PC-3 (cell line): ENCODE measurements at regions not wholly inside any gene's neighbourhood (a gene's known extent, or its start where the extent isn't known, plus 50 kb on each side); places are given as distances from the start of the nearest gene placed in this dataset.
"Not testable (repeated sequence)": the region's sequence is repeated elsewhere in the genome, so short reads cannot be mapped to it uniquely, and the experiment has no call there.

Experiments
- ATAC-seq: fragments of 200-7000 bp; cut with Tn5 transposase; 2 replicates; pipeline ENCODE4 v1.9.1; 2020; ENCODE audit warnings: mild to moderate bottlenecking, moderate library complexity
- BruUV-seq: library from RNA; stranded (reverse); fragments of 400-500 nt; replicated peaks from 2 replicates; lab custom pipeline; 2021; lab: Mats Ljungman, UMichigan
- CTCF ChIA-PET: fragments of 300-600 bp; sonication (Branson Sonifier 250); formaldehyde crosslinking; loops from one replicate; lab custom pipeline; 2022; ENCODE audit warnings: antibody characterized with exemption; lab: Charles Lee
- POLR2A ChIA-PET: fragments of 300-600 bp; sonication (Branson Sonifier 250); formaldehyde crosslinking; loops from one replicate; lab custom pipeline; 2022; ENCODE audit warnings: antibody characterized with exemption; ENCODE audit not compliant: unreplicated experiment; lab: Charles Lee
- DNase-seq: peaks from one replicate; pipeline ENCODE4 v3.0.0-alpha.2; 2015
- H2AFZ ChIP-seq: fragments of 300-600 bp; sonication (generic); 2 replicates; pipeline ENCODE4 v1.6.0; 2016; ENCODE audit warnings: antibody characterized with exemption, low read length
- H3F3A ChIP-seq: fragments of 300-600 bp; sonication (generic); one replicate; pipeline ENCODE4 v1.6.0; 2017; ENCODE audit warnings: antibody characterized with exemption, low read length, control low read depth, mild to moderate bottlenecking; ENCODE audit not compliant: unreplicated experiment
- H3K27ac ChIP-seq: fragments of 300-600 bp; sonication (generic); 2 replicates; pipeline ENCODE4 v1.5.1; 2016; ENCODE audit warnings: mild to moderate bottlenecking, low read length
- H3K27me3 ChIP-seq: fragments of 300-600 bp; sonication (generic); 2 replicates; pipeline ENCODE4 v1.6.1; 2016; ENCODE audit warnings: low read length, mixed read lengths
- H3K36me3 ChIP-seq: fragments of 300-600 bp; sonication (generic); 2 replicates; pipeline ENCODE4 v1.6.1; 2016; ENCODE audit warnings: low read depth, mixed run types, low read length, mixed read lengths
- H3K4me1 ChIP-seq: fragments of 300-600 bp; sonication (generic); 2 replicates; pipeline ENCODE4 v1.5.1; 2016; ENCODE audit warnings: low read length; ENCODE audit not compliant: insufficient read depth
- H3K4me2 ChIP-seq: fragments of 300-600 bp; sonication (generic); 2 replicates; pipeline ENCODE4 v1.6.0; 2016; ENCODE audit warnings: low read length
- H3K4me3 ChIP-seq: fragments of 300-600 bp; sonication (generic); 2 replicates; pipeline ENCODE4 v1.5.1; 2016; ENCODE audit warnings: mild to moderate bottlenecking, low read length, mixed read lengths
- H3K79me2 ChIP-seq: fragments of 300-600 bp; sonication (generic); 2 replicates; pipeline ENCODE4 v1.6.1; 2017; ENCODE audit warnings: low read length, mixed read lengths
- H3K9ac ChIP-seq: fragments of 300-600 bp; sonication (generic); 2 replicates; pipeline ENCODE4 v1.6.0; 2016; ENCODE audit warnings: mild to moderate bottlenecking, low read length
- H3K9me2 ChIP-seq: fragments of 300-600 bp; sonication (generic); replicated peaks from 2 replicates; pipeline ENCODE4 v1.6.1; 2016; ENCODE audit warnings: mixed run types, low read length, mixed read lengths
- H3K9me3 ChIP-seq: fragments of 300-600 bp; sonication (generic); 2 replicates; pipeline ENCODE4 v1.6.1; 2016; ENCODE audit warnings: low read length, mixed read lengths
- H4K20me1 ChIP-seq: fragments of 300-600 bp; sonication (generic); 2 replicates; pipeline ENCODE4 v1.6.1; 2016; ENCODE audit warnings: low read length, mixed read lengths
- CTCF ChIP-seq: fragments of 300-600 bp; sonication (generic); conservative IDR thresholded peaks from 2 replicates; pipeline ENCODE4 v1.5.1; 2017; ENCODE audit warnings: antibody characterized with exemption, low read depth, mild to moderate bottlenecking, low read length
- EZH2 ChIP-seq: fragments of 300-600 bp; sonication (generic); IDR thresholded peaks from one replicate; pipeline ENCODE4 v1.6.1; 2017; ENCODE audit warnings: antibody characterized with exemption, mild to moderate bottlenecking, low read length; ENCODE audit not compliant: unreplicated experiment
- EZH2phosphoT487 ChIP-seq: fragments of 300-600 bp; sonication (generic); IDR thresholded peaks from 2 replicates; pipeline ENCODE4 v1.6.1; 2018; ENCODE audit warnings: mild to moderate bottlenecking, antibody characterized with exemption, low read length, borderline replicate concordance
- intact Hi-C: fragments of 100-400 bp; cut with micrococcal nuclease; formaldehyde crosslinking; loops from 2 replicates; pipeline ENCODE4 v1.9.0; 2023

DNA sequence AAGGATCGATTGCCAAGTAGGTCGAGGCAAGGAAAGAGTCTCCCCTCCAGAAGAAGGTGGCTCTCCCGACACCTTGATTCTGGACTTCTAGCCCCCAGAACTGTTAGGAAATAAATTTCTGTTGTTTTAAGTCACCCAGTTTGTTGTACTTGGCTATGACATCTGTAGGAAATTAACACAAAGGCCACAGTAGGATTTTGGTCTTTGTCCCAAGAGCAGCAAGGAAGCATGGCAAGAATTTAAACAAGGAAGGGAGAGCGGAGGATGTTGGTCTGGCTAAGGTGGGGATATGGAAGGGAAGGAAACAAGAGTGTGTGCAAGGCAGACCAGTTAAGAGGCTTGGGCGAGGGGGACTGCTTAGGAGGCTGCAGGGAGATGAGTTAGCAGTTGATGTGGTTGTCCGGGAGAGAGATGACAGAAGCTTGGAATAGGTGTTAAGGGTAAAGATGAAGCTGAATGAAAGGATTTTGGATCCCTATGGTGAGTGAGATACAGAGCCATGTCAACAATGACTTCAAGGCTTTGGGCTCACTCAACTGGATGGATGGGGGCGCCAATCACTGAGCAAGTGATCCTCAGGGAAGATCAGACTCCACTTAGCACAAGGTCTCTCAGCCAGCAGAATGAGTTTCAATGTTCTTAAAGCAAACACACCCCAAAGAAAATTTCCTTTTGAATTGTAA is 140.5 kb upstream of the ZNF217 start:
- ATAC-seq (no peak), DNase-seq (no peak)
- Histone ChIP-seq H3F3A (peaks cover 8% of the 10 kb centered on the region), H3K36me3 (no peaks in the 10 kb centered on the region), H3K27me3 (no peaks in the 10 kb centered on the region), H3K9ac (no peak overlapping the region), H4K20me1 (no peaks in the 10 kb centered on the region), H3K4me2 (no peak overlapping the region), H3K4me3 (no peak overlapping the region), H3K4me1 (peaks cover 43% of the 10 kb centered on the region), H3K9me2 (no peaks in the 10 kb centered on the region), H3K79me2 (0 out of 2 replicates have a peak, but pooled peaks cover 2% of the 10 kb centered on the region), H3K9me3 (no peaks in the 10 kb centered on the region), H2AFZ (no peak overlapping the region), H3K27ac (no peak overlapping the region)
- intact Hi-C loops: loop anchor here (10.0 kb wide), 1 partner anchor 331 kb away; no protein-coding TSS in a partner anchor
- CTCF ChIA-PET: no interaction called here
- POLR2A ChIA-PET: no interaction called here
- TF ChIP-seq CTCF: no peak
- no peak for TF ChIP-seq EZH2
- no peak for TF ChIP-seq EZH2phosphoT487
- no TSS peak for BruUV-seq

DNA sequence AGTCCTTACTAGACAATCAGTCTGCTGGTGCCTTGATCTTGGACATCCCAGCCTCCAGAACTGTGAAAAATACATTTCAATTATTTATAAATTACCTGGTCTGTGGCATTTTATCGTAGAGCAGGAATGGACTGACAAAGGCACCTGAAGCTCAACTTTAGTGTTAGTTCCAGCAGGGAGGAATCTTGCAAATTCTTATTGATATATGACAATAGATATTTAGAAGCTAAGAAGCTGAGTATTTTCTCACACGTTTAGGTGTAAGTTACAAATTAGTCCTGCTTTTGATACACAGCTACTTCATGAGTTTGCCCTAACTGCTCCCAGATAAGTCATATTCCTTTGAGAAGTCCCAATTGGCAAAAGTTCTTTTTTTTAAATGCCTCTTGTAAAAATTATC is 138.0 kb upstream of the ZNF217 start:
- H3K27me3 ChIP-seq: no peaks in the 10 kb centered on the region
- peaks cover 18% of the 10 kb centered on the region for H3K4me1 ChIP-seq
- no peaks in the 10 kb centered on the region for H3K79me2 ChIP-seq
- H3K9ac ChIP-seq: no peak overlapping the region
- no peak overlapping the region for H3K4me3 ChIP-seq
- no TSS peak for BruUV-seq
- no peak overlapping the region for H2AFZ ChIP-seq
- ChIA-PET POLR2A (no interaction called here), CTCF (no interaction called here)
- ATAC-seq (no peak), DNase-seq (no peak)
- no peak overlapping the region for H3K4me2 ChIP-seq
- H3K36me3 ChIP-seq: no peaks in the 10 kb centered on the region
- H3K27ac ChIP-seq: no peak overlapping the region
- no peaks in the 10 kb centered on the region for H3K9me3 ChIP-seq
- no peaks in the 10 kb centered on the region for H3K9me2 ChIP-seq
- no peaks in the 10 kb centered on the region for H4K20me1 ChIP-seq
- intact Hi-C loops: loop anchor here (10.0 kb wide), 1 partner anchor 333 kb away; no protein-coding TSS in a partner anchor
- peaks cover 8% of the 10 kb centered on the region for H3F3A ChIP-seq
- TF ChIP-seq CTCF (no peak), EZH2 (no peak), EZH2phosphoT487 (no peak)

- H3K9me3 ChIP-seq: no peaks in the 10 kb centered on the region
- no peak overlapping the region for H3K27ac ChIP-seq
- H3K9me2 ChIP-seq: no peaks in the 10 kb centered on the region
- ChIA-PET POLR2A (no interaction called here), CTCF (no interaction called here)
- H3F3A ChIP-seq: no peaks in the 10 kb centered on the region
- H4K20me1 ChIP-seq: no peaks in the 10 kb centered on the region
- H3K79me2 ChIP-seq: no peaks in the 10 kb centered on the region
- H3K4me2 ChIP-seq: no peak overlapping the region
- H3K27me3 ChIP-seq: no peaks in the 10 kb centered on the region
- intact Hi-C loops: no loop called here
- no peaks in the 10 kb centered on the region for H3K36me3 ChIP-seq
- TF ChIP-seq CTCF: no peak
- TF ChIP-seq EZH2phosphoT487: no peak
- TF ChIP-seq EZH2: no peak
- no peak overlapping the region for H3K9ac ChIP-seq
- BruUV-seq: no TSS peak
- ATAC-seq (no peak), DNase-seq (no peak)
- no peak overlapping the region for H3K4me3 ChIP-seq
- no peak overlapping the region for H2AFZ ChIP-seq
- no peaks in the 10 kb centered on the region for H3K4me1 ChIP-seq
These were observed 134.7 kb upstream of the ZNF217 start for GRCh38 chr20:53728359-53728758.

- H3K9me2 ChIP-seq, H3K4me3 ChIP-seq, H3K27ac ChIP-seq, H3K9me3 ChIP-seq, H3K9ac ChIP-seq, H3F3A ChIP-seq, H4K20me1 ChIP-seq, ATAC-seq, DNase-seq, H3K4me2 ChIP-seq, H3K27me3 ChIP-seq, H3K4me1 ChIP-seq, CTCF ChIA-PET, H3K79me2 ChIP-seq, H3K36me3 ChIP-seq, H2AFZ ChIP-seq, BruUV-seq, intact Hi-C loops, POLR2A ChIA-PET: not testable (repeated sequence)
These were observed 133.6 kb upstream of the ZNF217 start for GRCh38 chr20:53727239-53727638.
